HG02852 (cell line): ENCODE measurements at regions not wholly inside any gene's neighbourhood (a gene's known extent, or its start where the extent isn't known, plus 50 kb on each side); places are given as distances from the start of the nearest gene placed in this dataset.

ENCODE experiments used
- ATAC-seq: cut with Tn5 transposase; IDR thresholded peaks from one replicate; pipeline ENCODE4 v1.9.1; 2021; ENCODE audit warnings: mild to moderate bottlenecking, moderate library complexity; ENCODE audit not compliant: unreplicated experiment

- ATAC-seq, result no peak
Observed at GRCh38 chr3:8237893-8238292, 263.7 kb upstream of the LMCD1 start.

GRCh38 chr3:8238432-8238831 is 263.2 kb upstream of the LMCD1 start:
- no peak for ATAC-seq

GRCh38 chr3:8239095-8239494 is 262.5 kb upstream of the LMCD1 start:
- no peak for ATAC-seq

- ATAC-seq, result peak; percentile 96
Observed at GRCh38 chr3:8239718-8240695, 261.6 kb upstream of the LMCD1 start.

DNA sequence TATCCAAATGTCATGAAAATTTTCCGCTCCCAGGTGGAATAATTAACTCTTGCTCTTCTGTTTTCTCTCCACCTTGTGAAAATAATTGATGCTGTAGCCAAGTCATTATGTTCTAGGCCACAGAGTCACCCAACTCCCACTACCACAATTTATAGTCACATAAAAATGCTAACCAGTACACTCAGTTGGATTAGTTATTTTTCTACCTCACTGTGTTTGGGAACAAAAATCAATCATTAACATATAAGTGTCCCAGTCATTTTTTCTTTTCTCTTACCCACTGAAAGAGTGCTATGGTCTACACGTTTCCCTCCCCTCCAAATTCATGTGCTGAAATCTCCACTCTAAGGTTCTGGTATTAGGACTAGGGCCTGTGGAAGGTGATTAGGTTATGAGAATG is 255.6 kb upstream of the LMCD1 start:
- ATAC-seq, result no peak

- ATAC-seq, result no peak
Observed at GRCh38 chr3:8253201-8253600, 248.4 kb upstream of the LMCD1 start.

- no peak for ATAC-seq
Observed at GRCh38 chr3:8254489-8254888, 247.1 kb upstream of the LMCD1 start.

DNA sequence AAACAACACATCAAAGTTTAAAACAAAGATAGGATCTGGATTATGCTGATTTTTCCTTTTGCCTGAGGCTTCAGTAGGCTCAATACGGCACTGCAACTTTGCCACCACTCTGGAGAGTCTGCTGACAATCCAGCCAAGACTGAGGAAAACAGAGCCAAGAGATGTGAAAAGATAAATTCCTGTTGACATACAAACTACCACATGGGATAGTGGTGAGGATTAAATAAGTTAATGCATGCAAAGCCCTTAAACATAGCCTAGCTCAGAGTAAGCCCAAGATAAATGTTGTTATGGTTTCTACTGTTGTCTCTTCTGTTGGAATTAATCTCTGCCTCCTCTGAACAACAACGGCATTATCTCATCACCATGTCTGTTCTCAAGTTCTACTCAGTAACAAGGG is 245.9 kb upstream of the LMCD1 start:
- no peak for ATAC-seq

- ATAC-seq, result no peak
Observed at GRCh38 chr3:8256441-8257071, 245.1 kb upstream of the LMCD1 start.

GRCh38 chr3:8261018-8261417 is 240.6 kb upstream of the LMCD1 start:
- no peak for ATAC-seq

DNA sequence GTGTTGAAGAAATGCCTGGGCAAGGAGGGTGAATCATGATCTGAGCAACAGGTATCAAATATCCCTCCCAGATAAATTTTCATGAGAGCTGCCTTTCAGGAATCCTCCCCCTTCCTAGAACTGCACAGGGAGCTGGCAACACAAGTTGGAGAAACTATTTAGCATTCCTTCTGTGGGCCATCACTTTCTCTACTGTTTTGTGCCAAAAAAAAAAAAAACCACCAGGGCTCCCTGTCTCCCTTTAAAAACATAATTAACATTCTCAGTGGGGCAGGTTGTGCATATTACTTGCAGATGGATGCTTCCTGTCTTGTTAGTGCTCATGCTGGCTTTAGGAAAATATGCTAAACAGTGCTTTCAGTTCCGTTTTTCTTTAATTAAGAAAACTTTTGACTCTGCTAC is 234.9 kb upstream of the LMCD1 start:
- ATAC-seq, result no peak

DNA sequence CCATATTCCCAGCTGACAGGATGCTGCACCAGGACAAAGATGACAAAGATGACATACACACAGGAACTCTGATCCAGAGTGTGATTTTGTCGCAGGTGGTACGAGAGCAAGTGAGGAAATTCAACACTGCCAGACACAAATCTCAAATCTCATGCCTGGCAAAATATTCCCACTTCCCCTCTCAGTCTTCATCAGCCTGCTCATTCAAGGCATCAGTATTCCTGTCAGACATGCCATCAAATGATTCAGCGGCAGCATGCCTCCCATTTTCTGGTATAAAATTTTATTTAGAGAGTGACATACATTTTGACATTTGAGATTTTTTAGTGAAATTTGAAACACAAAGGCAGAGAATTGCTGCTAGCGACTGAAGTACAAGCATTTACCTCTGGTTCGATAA is 228.1 kb upstream of the LMCD1 start:
- no peak for ATAC-seq

GRCh38 chr3:8276056-8276455 is 225.6 kb upstream of the LMCD1 start:
- ATAC-seq, result no peak

DNA sequence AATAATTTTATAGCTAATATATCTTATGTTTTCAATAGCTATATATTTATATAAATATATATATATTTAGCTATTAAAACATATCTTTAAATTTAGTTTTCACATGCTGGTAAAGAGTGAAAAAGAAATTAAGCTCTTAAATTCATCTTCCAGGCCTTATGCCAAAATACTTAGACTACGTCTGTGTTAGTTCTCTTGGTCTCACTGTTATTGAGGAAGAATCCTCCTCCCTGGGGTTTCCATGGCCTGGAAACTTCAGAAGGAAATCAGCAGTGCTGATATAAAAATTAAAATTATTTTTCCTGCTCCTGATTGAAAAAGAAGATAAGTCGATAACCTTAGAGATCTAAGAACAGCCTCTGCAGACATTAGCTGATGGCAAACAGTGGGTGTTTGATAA is 225.1 kb upstream of the LMCD1 start:
- ATAC-seq, result no peak

DNA sequence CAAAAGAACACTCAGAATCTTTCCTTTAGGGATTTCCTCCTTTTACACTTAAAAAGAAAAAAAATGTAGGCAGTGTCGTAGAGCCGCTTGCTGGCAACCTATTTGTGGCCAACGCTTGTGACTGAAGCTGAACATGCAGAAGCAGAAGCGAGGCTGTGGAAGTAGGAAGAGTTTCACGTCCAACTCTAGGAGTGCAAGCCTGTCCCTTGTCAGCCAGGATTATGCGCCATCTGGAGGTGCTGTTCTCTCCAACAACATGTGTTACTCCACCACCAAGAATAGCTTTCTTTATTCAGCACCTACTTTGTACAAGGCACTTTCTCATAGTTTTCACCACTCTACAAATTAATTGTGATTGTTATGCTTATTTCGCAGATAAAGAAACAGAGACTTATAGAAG is 223.2 kb upstream of the LMCD1 start:
- ATAC-seq, result no peak

DNA sequence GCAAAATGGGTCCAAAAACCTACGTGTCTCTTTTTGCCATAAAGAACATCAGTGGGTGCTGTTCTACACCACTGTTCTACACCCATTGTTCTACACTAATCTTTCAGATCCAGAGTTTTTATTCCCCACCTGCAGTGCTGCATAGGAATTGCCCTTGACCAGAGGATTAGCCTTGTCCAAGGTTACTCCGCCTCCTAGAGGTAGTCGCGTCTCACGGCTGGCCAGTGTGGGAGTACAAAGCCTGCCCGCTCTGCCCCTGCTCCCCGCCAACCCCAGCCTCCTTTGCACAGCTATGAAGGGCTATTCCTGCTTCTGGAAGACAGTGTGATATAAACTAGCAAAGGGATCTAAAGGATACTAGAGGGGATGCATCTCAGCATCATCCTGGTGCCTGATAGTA is 222.1 kb upstream of the LMCD1 start:
- ATAC-seq, result no peak

DNA sequence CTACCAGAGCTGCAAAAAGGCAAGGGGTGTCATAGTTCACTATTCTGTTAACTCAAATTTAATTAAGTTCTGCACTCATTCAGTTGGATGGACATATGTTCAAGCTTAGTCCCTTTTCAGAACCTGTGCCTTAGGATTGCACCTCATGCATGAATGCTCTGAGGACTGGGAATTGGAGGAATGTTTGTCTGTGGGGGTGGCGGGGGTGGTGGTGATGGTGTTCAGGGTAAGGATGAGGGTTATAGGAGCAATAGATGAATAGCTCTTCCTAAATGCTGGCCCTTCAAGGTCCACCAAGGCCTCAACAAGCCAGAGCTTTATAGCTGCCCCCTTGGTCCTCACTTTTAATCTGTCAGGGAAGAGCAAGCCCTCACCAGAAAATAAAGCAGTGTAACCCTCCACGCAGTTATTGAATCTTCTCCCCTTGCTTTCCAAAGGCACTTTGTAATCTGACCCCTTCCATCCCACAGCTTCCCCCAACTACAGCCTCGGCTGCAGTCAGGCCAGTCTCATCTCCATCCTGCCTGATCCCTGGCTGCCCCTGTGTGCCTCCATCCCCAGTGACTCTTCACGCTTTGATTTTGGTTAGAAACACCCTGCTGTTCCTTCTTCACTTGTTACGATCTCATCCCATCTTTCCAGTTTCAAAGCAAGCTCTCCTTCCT is 221.6 kb upstream of the LMCD1 start:
- ATAC-seq, result no peak

GRCh38 chr3:8282541-8283165 is 219.0 kb upstream of the LMCD1 start:
- ATAC-seq, result no peak

- no peak for ATAC-seq
Observed at GRCh38 chr3:8283193-8283592, 218.4 kb upstream of the LMCD1 start.

GRCh38 chr3:8286086-8286485 is 215.5 kb upstream of the LMCD1 start:
- no peak for ATAC-seq

- no peak for ATAC-seq
Observed at GRCh38 chr3:8286749-8287148, 214.9 kb upstream of the LMCD1 start.
